OCI-LY1 (cell line): ENCODE measurements at regions not wholly inside any gene's neighbourhood (a gene's known extent, or its start where the extent isn't known, plus 50 kb on each side); places are given as distances from the start of the nearest gene placed in this dataset.
"Not testable (repeated sequence)": the region's sequence is repeated elsewhere in the genome, so short reads cannot be mapped to it uniquely, and the experiment has no call there.

ENCODE experiments used
- CTCF ChIP-seq: fragments of 200-600 bp; sonication (generic), shearing (Covaris generic); IDR thresholded peaks from 2 replicates; pipeline ENCODE4 v1.5.1; 2017; ENCODE audit warnings: mild to moderate bottlenecking, antibody characterized with exemption, low read length, moderate library complexity, mixed read lengths
- EZH2 ChIP-seq: fragments of 200-600 bp; sonication (generic), shearing (Covaris generic); IDR thresholded peaks from 2 replicates; pipeline ENCODE4 v1.8.0; 2017; ENCODE audit warnings: borderline replicate concordance, mixed run types, mild to moderate bottlenecking, antibody characterized with exemption, low read length, moderate library complexity, mixed read lengths

- not testable (repeated sequence) for TF ChIP-seq CTCF, EZH2
These were observed 63.6 kb downstream of the NBPF8 start for GRCh38 chr1:120478400-120478799.
